ENCODE measurements at regions not wholly inside any gene's neighbourhood (a gene's known extent, or its start where the extent isn't known, plus 50 kb on each side); places are given as distances from the start of the nearest gene placed in this dataset.

DNA sequence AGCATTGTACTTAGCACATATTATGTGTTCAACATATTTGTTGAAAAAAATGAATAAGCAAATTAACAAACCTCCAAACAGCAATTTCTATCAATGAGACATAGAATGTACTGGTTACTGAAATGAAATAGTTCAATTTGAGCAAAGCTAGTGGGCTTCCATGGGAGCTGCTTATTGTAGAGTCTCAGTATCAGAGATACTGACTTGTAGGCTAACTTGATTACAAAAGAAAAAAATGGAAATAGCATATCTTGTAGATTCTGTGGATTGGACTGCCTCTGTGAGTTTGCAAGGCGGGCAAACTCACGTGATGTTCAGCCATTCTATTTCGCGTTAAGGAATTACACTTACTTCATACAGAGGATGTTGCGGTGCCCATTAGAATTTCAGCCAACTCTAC is 222.1 kb upstream of the JADE1 start:
- CTCF ChIA-PET = no interaction called here
- Histone ChIP-seq H2AK9ac (replicated peaks; ENCODE audit: low read depth, low read length, poor library complexity) (no peak overlapping the region), H4K8ac (ENCODE audit: low read depth in 2 of 2, low read length in 2 of 2) (no peak overlapping the region), H3K4me3 (ENCODE audit: insufficient read depth, low read depth, low read length) (no peak overlapping the region), H3K9me3 (ENCODE audit: control insufficient read depth, insufficient read depth, low read length) (no peaks in the 10 kb centered on the region), H2BK20ac (ENCODE audit: low read depth, low read length) (no peak overlapping the region), H3K36me3 (ENCODE audit: control insufficient read depth, insufficient read depth, low read length) (no peaks in the 10 kb centered on the region), H3K4me2 (ENCODE audit: low read depth, low read length) (no peak overlapping the region), H3K27me3 (ENCODE audit: control insufficient read depth, insufficient read depth, low read length) (no peaks in the 10 kb centered on the region), H4K91ac (ENCODE audit: insufficient read depth, low read depth, low read length) (no peak overlapping the region), H2BK5ac (ENCODE audit: low read depth, low read length, poor library complexity, severe bottlenecking) (no peak overlapping the region), H2BK120ac (ENCODE audit: low read depth, low read length) (no peak overlapping the region), H3K56ac (ENCODE audit: extremely low read depth, insufficient read depth, low read length) (no peak overlapping the region), H2AFZ (replicated peaks; ENCODE audit: low read length, poor library complexity) (no peak overlapping the region), H4K5ac (ENCODE audit: low read depth, low read length) (no peak overlapping the region), H3K14ac (replicated peaks; ENCODE audit: low read depth, low read length) (no peak overlapping the region), H3K9ac (ENCODE audit: low read depth, low read length) (no peak overlapping the region), H3K27ac (ENCODE audit: insufficient read depth, low read length) (no peak overlapping the region), H3K23ac (ENCODE audit: low read depth, low read length) (no peak overlapping the region), H3K79me1 (ENCODE audit: low read depth in 1 of 2, low read length in 2 of 2) (no peaks in the 10 kb centered on the region), H2AK5ac (ENCODE audit: low read depth, low read length) (no peak overlapping the region), H3K18ac (ENCODE audit: low read depth, low read length) (no peak overlapping the region), H3K4me1 (ENCODE audit: control insufficient read depth, insufficient read depth, low read length) (no peaks in the 10 kb centered on the region), H3K9me1 (ENCODE audit: insufficient read depth, low read length) (0 out of 2 replicates have a peak, but pooled peaks cover 3% of the 10 kb centered on the region), H3K4ac (ENCODE audit: low read depth, low read length) (no peak overlapping the region), H2BK15ac (ENCODE audit: low read depth, low read length) (no peak overlapping the region), H4K20me1 (ENCODE audit: insufficient read depth, low read length) (no peaks in the 10 kb centered on the region)
- TF ChIP-seq FOS (IDR thresholded peaks at IDR 0.05; ENCODE audit: low read depth, low read length) = no peak
- TF ChIP-seq MXI1 (IDR thresholded peaks at IDR 0.05; ENCODE audit: borderline replicate concordance, low read depth, low read length) = no peak
- TF ChIP-seq SMC3 (IDR thresholded peaks at IDR 0.05; ENCODE audit: low read depth, low read length) = no peak
- TF ChIP-seq, protein P1, sequence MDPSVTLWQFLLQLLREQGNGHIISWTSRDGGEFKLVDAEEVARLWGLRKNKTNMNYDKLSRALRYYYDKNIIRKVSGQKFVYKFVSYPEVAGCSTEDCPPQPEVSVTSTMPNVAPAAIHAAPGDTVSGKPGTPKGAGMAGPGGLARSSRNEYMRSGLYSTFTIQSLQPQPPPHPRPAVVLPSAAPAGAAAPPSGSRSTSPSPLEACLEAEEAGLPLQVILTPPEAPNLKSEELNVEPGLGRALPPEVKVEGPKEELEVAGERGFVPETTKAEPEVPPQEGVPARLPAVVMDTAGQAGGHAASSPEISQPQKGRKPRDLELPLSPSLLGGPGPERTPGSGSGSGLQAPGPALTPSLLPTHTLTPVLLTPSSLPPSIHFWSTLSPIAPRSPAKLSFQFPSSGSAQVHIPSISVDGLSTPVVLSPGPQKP (IDR thresholded peaks at IDR 0.05; ENCODE audit: borderline replicate concordance, low read depth, low read length) = no peak
- TF ChIP-seq RAD21 (IDR thresholded peaks at IDR 0.05; ENCODE audit: low read length) = no peak
- TF ChIP-seq BHLHE40 (IDR thresholded peaks at IDR 0.05; ENCODE audit: low read depth, low read length) = no peak
- no peak for DNase-seq
- BruUV-seq (replicated peaks) = no TSS peak
- 83% methylated on average over 2 of the region's 5 CpGs; no CpG with 5 or more reads in 1 of the 2 experiments for WGBS, 2 experiments (ENCODE audit: extremely low coverage in 2 of 2, insufficient read length in 1 of 2)
- ATAC-seq (ENCODE audit: low read depth) = no peak
- POLR2A ChIA-PET (ENCODE audit: unreplicated experiment) = no interaction called here
- intact Hi-C loops (cut with micrococcal nuclease) (no loop called here), in situ Hi-C loops (cut with MboI; ENCODE audit: low sequenced_read_pairs) (no loop called here), dilution Hi-C loops (cut with HindIII; ENCODE audit: low sequenced_read_pairs, unreplicated experiment) (no loop called here)

All from IMR-90 (cell line).